ENCODE measurements at regions not wholly inside any gene's neighbourhood (a gene's known extent, or its start where the extent isn't known, plus 50 kb on each side); places are given as distances from the start of the nearest gene placed in this dataset.

DNA sequence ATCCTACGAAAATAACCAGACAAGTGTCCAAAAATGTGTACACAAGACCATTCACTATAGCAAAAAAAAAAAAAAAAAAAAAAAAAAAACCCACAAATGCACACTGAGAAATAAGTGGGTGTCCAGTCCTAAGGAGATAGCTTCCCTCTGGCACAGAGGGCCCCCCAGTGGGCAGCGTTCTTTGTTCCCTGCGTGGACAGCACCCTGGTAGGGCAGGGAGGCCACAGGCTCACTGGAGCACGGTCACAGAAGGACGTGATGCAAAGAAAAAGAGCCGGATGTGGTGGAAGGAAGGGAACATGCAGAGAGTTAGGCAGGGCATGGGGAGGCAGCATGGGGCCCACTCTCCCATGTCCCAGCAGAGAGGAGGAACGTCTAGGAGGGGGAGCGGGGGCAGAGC lies 210.7 kb upstream of the NSMCE3 start:
- TF ChIP-seq CTCF (IDR thresholded peaks at IDR 0.05) (no peak), POLR2A (IDR thresholded peaks at IDR 0.05) (no peak)
